ENCODE measurements at regions not wholly inside any gene's neighbourhood (a gene's known extent, or its start where the extent isn't known, plus 50 kb on each side); places are given as distances from the start of the nearest gene placed in this dataset.

DNA sequence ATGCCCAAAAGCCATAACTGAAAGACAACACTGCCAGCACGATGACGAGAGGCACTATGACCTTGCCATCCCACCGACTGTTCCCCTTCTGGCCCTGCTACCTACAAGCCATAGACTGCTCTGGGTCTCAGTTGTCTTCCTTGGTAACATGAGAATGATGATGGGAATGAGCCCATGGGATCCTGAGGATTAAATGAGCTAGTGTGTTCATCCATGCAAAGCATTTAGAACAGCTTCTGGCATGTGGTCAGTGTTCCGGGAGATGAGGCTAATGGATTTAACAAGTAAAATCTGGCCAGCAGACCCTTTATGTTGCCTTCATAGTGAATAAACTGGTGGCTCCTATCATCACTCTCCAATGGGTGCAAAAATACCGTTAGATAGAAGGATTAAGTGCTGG, 62.4 kb upstream of the WDR11 start:
- H3K4me2 ChIP-seq = no peak overlapping the region
- ATAC-seq = no peak
- TF ChIP-seq CHD4 (IDR thresholded peaks at IDR 0.05; ENCODE audit: borderline replicate concordance) (no peak), MAZ (IDR thresholded peaks at IDR 0.05; ENCODE audit: borderline replicate concordance, low read depth, low read length) (no peak), TFCP2L1 (CRISPR knock-in tag; IDR thresholded peaks at IDR 0.05) (no peak)
- TF ChIP-seq, protein P1, sequence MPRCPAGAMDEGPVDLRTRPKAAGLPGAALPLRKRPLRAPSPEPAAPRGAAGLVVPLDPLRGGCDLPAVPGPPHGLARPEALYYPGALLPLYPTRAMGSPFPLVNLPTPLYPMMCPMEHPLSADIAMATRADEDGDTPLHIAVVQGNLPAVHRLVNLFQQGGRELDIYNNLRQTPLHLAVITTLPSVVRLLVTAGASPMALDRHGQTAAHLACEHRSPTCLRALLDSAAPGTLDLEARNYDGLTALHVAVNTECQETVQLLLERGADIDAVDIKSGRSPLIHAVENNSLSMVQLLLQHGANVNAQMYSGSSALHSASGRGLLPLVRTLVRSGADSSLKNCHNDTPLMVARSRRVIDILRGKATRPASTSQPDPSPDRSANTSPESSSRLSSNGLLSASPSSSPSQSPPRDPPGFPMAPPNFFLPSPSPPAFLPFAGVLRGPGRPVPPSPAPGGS (IDR thresholded peaks at IDR 0.05) = no peak
- TF ChIP-seq, protein P2, sequence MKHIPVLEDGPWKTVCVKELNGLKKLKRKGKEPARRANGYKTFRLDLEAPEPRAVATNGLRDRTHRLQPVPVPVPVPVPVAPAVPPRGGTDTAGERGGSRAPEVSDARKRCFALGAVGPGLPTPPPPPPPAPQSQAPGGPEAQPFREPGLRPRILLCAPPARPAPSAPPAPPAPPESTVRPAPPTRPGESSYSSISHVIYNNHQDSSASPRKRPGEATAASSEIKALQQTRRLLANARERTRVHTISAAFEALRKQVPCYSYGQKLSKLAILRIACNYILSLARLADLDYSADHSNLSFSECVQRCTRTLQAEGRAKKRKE (CRISPR knock-in tag; IDR thresholded peaks at IDR 0.05; ENCODE audit: low read depth) = no peak
- TF ChIP-seq, protein P3, sequence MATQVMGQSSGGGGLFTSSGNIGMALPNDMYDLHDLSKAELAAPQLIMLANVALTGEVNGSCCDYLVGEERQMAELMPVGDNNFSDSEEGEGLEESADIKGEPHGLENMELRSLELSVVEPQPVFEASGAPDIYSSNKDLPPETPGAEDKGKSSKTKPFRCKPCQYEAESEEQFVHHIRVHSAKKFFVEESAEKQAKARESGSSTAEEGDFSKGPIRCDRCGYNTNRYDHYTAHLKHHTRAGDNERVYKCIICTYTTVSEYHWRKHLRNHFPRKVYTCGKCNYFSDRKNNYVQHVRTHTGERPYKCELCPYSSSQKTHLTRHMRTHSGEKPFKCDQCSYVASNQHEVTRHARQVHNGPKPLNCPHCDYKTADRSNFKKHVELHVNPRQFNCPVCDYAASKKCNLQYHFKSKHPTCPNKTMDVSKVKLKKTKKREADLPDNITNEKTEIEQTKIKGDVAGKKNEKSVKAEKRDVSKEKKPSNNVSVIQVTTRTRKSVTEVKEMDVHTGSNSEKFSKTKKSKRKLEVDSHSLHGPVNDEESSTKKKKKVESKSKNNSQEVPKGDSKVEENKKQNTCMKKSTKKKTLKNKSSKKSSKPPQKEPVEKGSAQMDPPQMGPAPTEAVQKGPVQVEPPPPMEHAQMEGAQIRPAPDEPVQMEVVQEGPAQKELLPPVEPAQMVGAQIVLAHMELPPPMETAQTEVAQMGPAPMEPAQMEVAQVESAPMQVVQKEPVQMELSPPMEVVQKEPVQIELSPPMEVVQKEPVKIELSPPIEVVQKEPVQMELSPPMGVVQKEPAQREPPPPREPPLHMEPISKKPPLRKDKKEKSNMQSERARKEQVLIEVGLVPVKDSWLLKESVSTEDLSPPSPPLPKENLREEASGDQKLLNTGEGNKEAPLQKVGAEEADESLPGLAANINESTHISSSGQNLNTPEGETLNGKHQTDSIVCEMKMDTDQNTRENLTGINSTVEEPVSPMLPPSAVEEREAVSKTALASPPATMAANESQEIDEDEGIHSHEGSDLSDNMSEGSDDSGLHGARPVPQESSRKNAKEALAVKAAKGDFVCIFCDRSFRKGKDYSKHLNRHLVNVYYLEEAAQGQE (IDR thresholded peaks at IDR 0.05) = no peak
- H3K27ac ChIP-seq = no peak overlapping the region
- ChIA-PET POLR2A (no interaction called here), CTCF (no interaction called here)
- no peak for DNase-seq (ENCODE audit: low read depth in 1 of 2, low spot score in 1 of 2)
- no peak for FAIRE-seq
- H3K4me1 ChIP-seq = no peaks in the 10 kb centered on the region
- no peak overlapping the region for H3K4me3 ChIP-seq
- no peaks in the 10 kb centered on the region for H3K9me3 ChIP-seq
- 19% methylated on average over 5 of the region's 5 CpGs for WGBS (ENCODE audit: missing lambda C conversion rate)

DNA sequence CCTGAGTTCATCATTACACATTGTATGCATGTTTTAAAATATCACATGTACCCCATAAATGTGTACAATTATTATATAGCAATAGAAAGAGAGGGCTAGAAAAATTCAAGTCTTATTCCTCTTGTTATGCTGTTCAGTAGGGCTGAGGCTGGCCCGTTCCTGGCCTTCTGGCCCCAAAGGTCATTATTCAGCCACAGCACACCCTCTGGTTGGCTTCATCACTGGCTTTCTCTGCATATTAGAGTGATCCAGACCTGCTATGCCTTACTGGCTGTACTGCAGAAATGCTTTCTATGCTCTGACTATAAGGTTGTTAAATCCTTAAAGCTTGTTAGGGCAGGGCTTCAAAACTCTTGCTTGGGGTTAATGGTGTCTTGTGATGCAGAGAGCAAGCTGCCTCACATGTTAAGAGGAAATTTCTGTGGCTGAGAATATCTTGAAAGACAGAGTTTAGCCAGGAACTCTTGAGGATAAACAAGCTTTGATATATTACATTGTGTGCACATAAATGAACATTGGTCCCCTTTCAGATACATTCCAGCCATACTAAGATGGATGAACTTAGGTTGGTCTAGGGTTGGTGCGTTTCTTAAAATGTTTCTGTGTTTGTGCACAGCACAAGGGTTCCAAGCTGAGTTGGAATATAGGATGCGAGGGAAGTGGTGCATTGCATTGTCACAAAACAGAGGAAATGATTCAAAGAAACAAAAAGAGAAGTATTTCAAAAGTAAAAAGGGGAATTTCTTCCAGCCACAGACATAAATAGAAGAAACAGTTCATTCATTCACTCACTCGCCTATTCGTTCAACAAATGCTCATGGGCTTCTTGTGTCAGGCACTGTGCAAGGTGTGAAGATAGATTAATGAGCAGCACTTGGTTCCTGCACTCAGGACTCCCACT, 61.6 kb upstream of the WDR11 start:
- Histone ChIP-seq H3K4me2 (no peak overlapping the region), H3K9me3 (no peaks in the 10 kb centered on the region), H3K4me1 (no peaks in the 10 kb centered on the region), H3K4me3 (no peak overlapping the region), H3K27ac (no peak overlapping the region)
- ChIA-PET CTCF (no interaction called here), POLR2A (no interaction called here)
- no peak for DNase-seq (ENCODE audit: low read depth in 1 of 2, low spot score in 1 of 2)
- ATAC-seq = no peak
- WGBS (ENCODE audit: missing lambda C conversion rate) = 1% methylated on average over 5 of the region's 5 CpGs
- TF ChIP-seq HOXA7 (CRISPR knock-in tag; IDR thresholded peaks at IDR 0.05) = no peak
- TF ChIP-seq JUNB (IDR thresholded peaks at IDR 0.05) = no peak
- TF ChIP-seq KDM1A (IDR thresholded peaks at IDR 0.05; ENCODE audit: low read depth) = no peak
- no peak for TF ChIP-seq RFX5 (IDR thresholded peaks at IDR 0.05)
- no peak for TF ChIP-seq FOSB (CRISPR knock-in tag; IDR thresholded peaks at IDR 0.05)
- no peak for TF ChIP-seq PHF8 (IDR thresholded peaks at IDR 0.05; ENCODE audit: borderline replicate concordance, low read depth)
- no peak for TF ChIP-seq HOXB5 (CRISPR knock-in tag; IDR thresholded peaks at IDR 0.05)
- no peak for TF ChIP-seq CBX8 (IDR thresholded peaks at IDR 0.05)
- no peak for TF ChIP-seq RARB (CRISPR knock-in tag; IDR thresholded peaks at IDR 0.05)
- no peak for TF ChIP-seq EHF (CRISPR knock-in tag; IDR thresholded peaks at IDR 0.05)
- no peak for TF ChIP-seq KDM5A (IDR thresholded peaks at IDR 0.05)
- no peak for TF ChIP-seq GATA3 (IDR thresholded peaks at IDR 0.05; ENCODE audit: borderline replicate concordance)
- FAIRE-seq = no peak

DNA sequence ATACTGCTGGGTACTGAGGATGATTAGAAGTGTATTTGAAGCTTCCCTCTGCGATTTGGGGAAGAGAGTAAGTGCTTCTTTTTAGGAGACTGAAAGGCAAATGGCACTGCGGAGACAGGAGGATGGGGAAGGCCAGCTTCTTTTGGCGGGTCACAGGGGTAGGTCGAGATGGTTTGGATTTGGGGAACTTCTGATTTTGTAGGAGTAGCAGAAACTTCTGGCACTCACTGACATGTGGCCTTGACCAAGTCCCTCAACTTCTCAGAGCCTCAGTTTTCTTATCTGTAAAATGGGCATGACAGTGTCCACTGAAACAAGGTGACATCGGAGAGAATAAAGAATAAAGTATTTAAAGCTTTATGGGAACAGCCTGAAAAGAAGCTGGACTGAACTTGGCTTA, 59.8 kb upstream of the WDR11 start:
- H3K4me3 ChIP-seq = no peak overlapping the region
- ChIA-PET CTCF (interaction anchor here (1.4 kb wide), 1 partner anchor 13 kb away, joined by 4 read pairs; no protein-coding TSS in a partner anchor), POLR2A (no interaction called here)
- no peaks in the 10 kb centered on the region for H3K4me1 ChIP-seq
- FAIRE-seq (no peak), ATAC-seq (no peak), DNase-seq (ENCODE audit: low read depth in 1 of 2, low spot score in 1 of 2) (no peak)
- no peaks in the 10 kb centered on the region for H3K9me3 ChIP-seq
- WGBS (ENCODE audit: missing lambda C conversion rate) = 17% methylated on average over 5 of the region's 5 CpGs
- no peak overlapping the region for H3K27ac ChIP-seq
- H3K4me2 ChIP-seq = no peak overlapping the region
- no peak for TF ChIP-seq RFX5 (IDR thresholded peaks at IDR 0.05)
- TF ChIP-seq POLR2AphosphoS2 (conservative IDR thresholded peaks at IDR 0.05; ENCODE audit: low read length) = no peak
- TF ChIP-seq CHD2 (IDR thresholded peaks at IDR 0.05; ENCODE audit: low read length, partially characterized antibody) = no peak
- no peak for TF ChIP-seq EHF (CRISPR knock-in tag; IDR thresholded peaks at IDR 0.05)
- TF ChIP-seq RNF2 (IDR thresholded peaks at IDR 0.05; ENCODE audit: borderline replicate concordance, low read depth) = no peak
- no peak for TF ChIP-seq BHLHE40 (IDR thresholded peaks at IDR 0.05; ENCODE audit: low read depth, low read length)
- no peak for TF ChIP-seq FOXS1 (CRISPR knock-in tag; IDR thresholded peaks at IDR 0.05)
- no peak for TF ChIP-seq RAD21 (conservative IDR thresholded peaks at IDR 0.05 in 1 of 2, IDR thresholded peaks at IDR 0.05 in 1 of 2)
- no peak for TF ChIP-seq GATA3 (IDR thresholded peaks at IDR 0.05; ENCODE audit: borderline replicate concordance)
- no peak for TF ChIP-seq TP53 (CRISPR knock-in tag; IDR thresholded peaks at IDR 0.05)
- TF ChIP-seq, protein P4, sequence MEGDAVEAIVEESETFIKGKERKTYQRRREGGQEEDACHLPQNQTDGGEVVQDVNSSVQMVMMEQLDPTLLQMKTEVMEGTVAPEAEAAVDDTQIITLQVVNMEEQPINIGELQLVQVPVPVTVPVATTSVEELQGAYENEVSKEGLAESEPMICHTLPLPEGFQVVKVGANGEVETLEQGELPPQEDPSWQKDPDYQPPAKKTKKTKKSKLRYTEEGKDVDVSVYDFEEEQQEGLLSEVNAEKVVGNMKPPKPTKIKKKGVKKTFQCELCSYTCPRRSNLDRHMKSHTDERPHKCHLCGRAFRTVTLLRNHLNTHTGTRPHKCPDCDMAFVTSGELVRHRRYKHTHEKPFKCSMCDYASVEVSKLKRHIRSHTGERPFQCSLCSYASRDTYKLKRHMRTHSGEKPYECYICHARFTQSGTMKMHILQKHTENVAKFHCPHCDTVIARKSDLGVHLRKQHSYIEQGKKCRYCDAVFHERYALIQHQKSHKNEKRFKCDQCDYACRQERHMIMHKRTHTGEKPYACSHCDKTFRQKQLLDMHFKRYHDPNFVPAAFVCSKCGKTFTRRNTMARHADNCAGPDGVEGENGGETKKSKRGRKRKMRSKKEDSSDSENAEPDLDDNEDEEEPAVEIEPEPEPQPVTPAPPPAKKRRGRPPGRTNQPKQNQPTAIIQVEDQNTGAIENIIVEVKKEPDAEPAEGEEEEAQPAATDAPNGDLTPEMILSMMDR (IDR thresholded peaks at IDR 0.05) = no peak
- TF ChIP-seq JUN (IDR thresholded peaks at IDR 0.05) = no peak
- no peak for TF ChIP-seq MAZ (IDR thresholded peaks at IDR 0.05; ENCODE audit: borderline replicate concordance, low read depth, low read length)
- TF ChIP-seq HOXB5 (CRISPR knock-in tag; IDR thresholded peaks at IDR 0.05) = no peak
